ENCODE measurements at regions not wholly inside any gene's neighbourhood (a gene's known extent, or its start where the extent isn't known, plus 50 kb on each side); places are given as distances from the start of the nearest gene placed in this dataset.
"Not testable (repeated sequence)": the region's sequence is repeated elsewhere in the genome, so short reads cannot be mapped to it uniquely, and the experiment has no call there.

- Mint-ChIP-seq H3K9me3 (peaks cover 16% of the 10 kb centered on the region), H3K4me1 (ENCODE audit: low read depth) (peaks cover 75% of the 10 kb centered on the region), H3K27ac (peak overlapping the region; percentile 80), H3K36me3 (ENCODE audit: low read depth) (peaks cover 11% of the 10 kb centered on the region), H3K4me3 (peak overlapping the region; percentile 15)
- intact Hi-C loops (cut with micrococcal nuclease), result loop anchor here (10.0 kb wide), 2 partner anchors 512 to 938 kb away; no protein-coding TSS in a partner anchor
- H3K27me3 Mint-ChIP-seq (ENCODE audit: insufficient read depth); DNase-seq (ENCODE audit: low spot score): not testable (repeated sequence)
Measured at GRCh38 chr6:135112951-135113350, 58.3 kb upstream of the HBS1L start.

DNA sequence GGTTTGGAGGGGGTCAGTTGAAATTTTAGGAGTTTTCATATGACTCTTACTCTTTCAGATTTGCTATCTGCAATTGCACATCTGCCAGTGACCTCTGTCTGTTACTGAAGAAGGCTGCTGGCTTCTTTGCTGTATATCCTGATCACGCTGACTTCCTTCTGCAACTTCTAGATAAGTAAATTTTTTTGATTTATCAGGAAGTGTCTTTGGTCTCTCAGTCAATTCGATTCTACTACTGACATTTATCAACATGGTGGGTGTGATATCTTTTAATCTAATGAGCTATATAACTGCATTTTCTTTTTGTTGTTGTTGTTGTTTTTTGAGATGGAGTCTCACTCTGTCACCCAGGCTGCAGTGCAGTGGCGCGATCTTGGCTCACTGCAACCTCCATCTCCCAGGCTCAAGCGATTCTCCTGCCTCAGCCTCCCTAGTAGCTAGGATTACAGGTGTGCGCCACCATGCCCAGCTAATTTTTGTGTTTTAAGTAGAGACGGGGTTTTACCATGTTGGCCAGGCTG is 55.7 kb upstream of the HBS1L start:
- H3K36me3 Mint-ChIP-seq (ENCODE audit: low read depth), result peaks cover 20% of the 10 kb centered on the region
- intact Hi-C loops (cut with micrococcal nuclease), result loop anchor here (10.0 kb wide), 2 partner anchors 514 to 936 kb away; no protein-coding TSS in a partner anchor
- peaks cover 56% of the 10 kb centered on the region for H3K4me1 Mint-ChIP-seq (ENCODE audit: low read depth)
- not testable (repeated sequence) for H3K4me3 Mint-ChIP-seq; H3K27ac Mint-ChIP-seq; DNase-seq (ENCODE audit: low spot score); H3K27me3 Mint-ChIP-seq (ENCODE audit: insufficient read depth)
- H3K9me3 Mint-ChIP-seq, result peaks cover 17% of the 10 kb centered on the region

DNA sequence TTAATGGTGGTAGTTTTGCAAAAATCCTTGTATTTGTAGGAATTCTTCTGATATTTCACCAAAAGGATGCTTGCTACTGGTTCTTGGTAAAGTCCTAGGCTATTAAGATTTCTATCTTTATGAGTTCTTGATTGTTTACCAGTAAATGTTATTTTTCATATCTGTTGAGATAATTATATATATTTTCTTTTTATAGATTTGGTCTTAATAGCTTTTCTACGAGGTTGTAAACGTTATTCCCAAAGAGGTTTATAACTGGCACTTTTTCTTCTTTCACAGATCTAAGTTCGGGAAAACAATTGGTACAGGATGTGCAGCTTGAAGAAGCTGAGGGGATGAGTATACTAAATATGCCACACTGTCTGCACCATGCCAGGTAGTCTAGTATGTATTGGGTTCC is 55.1 kb upstream of the HBS1L start:
- DNase-seq (ENCODE audit: low spot score), result no peak
- peaks cover 21% of the 10 kb centered on the region for H3K9me3 Mint-ChIP-seq
- peaks cover 24% of the 10 kb centered on the region for H3K36me3 Mint-ChIP-seq (ENCODE audit: low read depth)
- no peak overlapping the region for H3K27ac Mint-ChIP-seq
- H3K4me1 Mint-ChIP-seq (ENCODE audit: low read depth), result peaks cover 55% of the 10 kb centered on the region
- intact Hi-C loops (cut with micrococcal nuclease), result loop anchor here (10.0 kb wide), 2 partner anchors 515 to 935 kb away; no protein-coding TSS in a partner anchor
- H3K4me3 Mint-ChIP-seq, result no peak overlapping the region
- H3K27me3 Mint-ChIP-seq (ENCODE audit: insufficient read depth), result no peaks in the 10 kb centered on the region

GRCh38 chr6:135108692-135109091 is 54.1 kb upstream of the HBS1L start:
- DNase-seq (ENCODE audit: low spot score), result no peak
- H3K27ac Mint-ChIP-seq, result no peak overlapping the region
- peaks cover 21% of the 10 kb centered on the region for H3K9me3 Mint-ChIP-seq
- H3K36me3 Mint-ChIP-seq (ENCODE audit: low read depth), result peaks cover 24% of the 10 kb centered on the region
- H3K4me1 Mint-ChIP-seq (ENCODE audit: low read depth), result peaks cover 55% of the 10 kb centered on the region
- no peaks in the 10 kb centered on the region for H3K27me3 Mint-ChIP-seq (ENCODE audit: insufficient read depth)
- intact Hi-C loops (cut with micrococcal nuclease), result no loop called here
- H3K4me3 Mint-ChIP-seq, result no peak overlapping the region

DNA sequence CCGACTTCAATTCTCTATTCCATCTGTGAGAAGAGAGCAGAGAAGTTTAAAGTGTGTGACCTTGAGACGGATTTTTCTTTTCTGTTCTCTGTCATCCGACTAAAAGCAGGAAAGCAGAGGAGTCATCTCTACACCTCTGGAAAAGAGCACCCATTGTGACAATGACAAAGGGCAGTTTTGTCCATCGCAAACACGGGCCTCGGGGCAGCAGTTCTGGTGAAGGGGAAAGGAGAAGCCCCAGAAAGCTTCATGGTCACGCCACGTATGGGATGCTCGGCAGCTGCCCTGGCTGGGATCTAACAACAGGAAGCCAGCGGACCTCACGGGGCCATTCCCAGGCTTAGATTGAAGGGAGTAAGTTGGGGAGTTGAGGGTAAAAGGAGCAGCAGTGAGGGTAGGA is 52.0 kb upstream of the HBS1L start:
- Mint-ChIP-seq H3K4me1 (ENCODE audit: low read depth) (peaks cover 56% of the 10 kb centered on the region), H3K36me3 (ENCODE audit: low read depth) (peaks cover 15% of the 10 kb centered on the region), H3K27me3 (ENCODE audit: insufficient read depth) (no peaks in the 10 kb centered on the region), H3K27ac (no peak overlapping the region), H3K9me3 (peaks cover 9% of the 10 kb centered on the region), H3K4me3 (no peak overlapping the region)
- DNase-seq (ENCODE audit: low spot score), result no peak
- intact Hi-C loops (cut with micrococcal nuclease), result no loop called here

- Mint-ChIP-seq H3K27ac (no peak overlapping the region), H3K36me3 (ENCODE audit: low read depth) (peaks cover 13% of the 10 kb centered on the region), H3K27me3 (ENCODE audit: insufficient read depth) (no peaks in the 10 kb centered on the region), H3K4me1 (ENCODE audit: low read depth) (peaks cover 56% of the 10 kb centered on the region), H3K9me3 (peaks cover 5% of the 10 kb centered on the region), H3K4me3 (no peak overlapping the region)
- no peak for DNase-seq (ENCODE audit: low spot score)
- intact Hi-C loops (cut with micrococcal nuclease), result no loop called here
Measured at GRCh38 chr6:135105710-135106109, 51.1 kb upstream of the HBS1L start.

DNA sequence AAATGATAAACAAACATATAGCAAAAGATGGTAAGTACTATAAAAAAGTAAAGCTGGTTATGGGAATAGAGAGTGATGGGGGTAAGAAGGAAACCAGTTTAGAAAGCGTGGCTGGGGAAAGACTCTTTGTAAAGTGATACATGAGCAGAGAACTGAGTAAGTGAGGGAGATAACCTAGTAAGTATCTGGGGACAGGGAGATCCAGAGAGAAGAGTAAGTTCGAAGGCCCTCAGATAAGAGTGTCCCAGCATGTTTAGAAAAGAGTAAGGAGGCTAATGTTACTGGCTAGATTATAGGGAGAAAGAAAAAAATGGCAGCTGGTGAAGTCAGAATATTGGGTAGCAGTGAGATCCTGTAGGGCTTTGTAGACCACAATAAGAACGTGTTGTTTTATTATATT is 50.7 kb upstream of the HBS1L start:
- intact Hi-C loops (cut with micrococcal nuclease), result no loop called here
- no peak for DNase-seq (ENCODE audit: low spot score)
- peaks cover 13% of the 10 kb centered on the region for H3K36me3 Mint-ChIP-seq (ENCODE audit: low read depth)
- H3K27me3 Mint-ChIP-seq (ENCODE audit: insufficient read depth), result no peaks in the 10 kb centered on the region
- H3K4me3 Mint-ChIP-seq, result no peak overlapping the region
- H3K27ac Mint-ChIP-seq, result no peak overlapping the region
- peaks cover 53% of the 10 kb centered on the region for H3K4me1 Mint-ChIP-seq (ENCODE audit: low read depth)
- H3K9me3 Mint-ChIP-seq, result peaks cover 5% of the 10 kb centered on the region
